OCI-LY1 (cell line): ENCODE measurements at regions not wholly inside any gene's neighbourhood (a gene's known extent, or its start where the extent isn't known, plus 50 kb on each side); places are given as distances from the start of the nearest gene placed in this dataset.

Experiments
- CTCF ChIP-seq: fragments of 200-600 bp; sonication (generic), shearing (Covaris generic); IDR thresholded peaks from 2 replicates; pipeline ENCODE4 v1.5.1; 2017; ENCODE audit warnings: mild to moderate bottlenecking, antibody characterized with exemption, low read length, moderate library complexity, mixed read lengths
- EZH2 ChIP-seq: fragments of 200-600 bp; sonication (generic), shearing (Covaris generic); IDR thresholded peaks from 2 replicates; pipeline ENCODE4 v1.8.0; 2017; ENCODE audit warnings: borderline replicate concordance, mixed run types, mild to moderate bottlenecking, antibody characterized with exemption, low read length, moderate library complexity, mixed read lengths

DNA sequence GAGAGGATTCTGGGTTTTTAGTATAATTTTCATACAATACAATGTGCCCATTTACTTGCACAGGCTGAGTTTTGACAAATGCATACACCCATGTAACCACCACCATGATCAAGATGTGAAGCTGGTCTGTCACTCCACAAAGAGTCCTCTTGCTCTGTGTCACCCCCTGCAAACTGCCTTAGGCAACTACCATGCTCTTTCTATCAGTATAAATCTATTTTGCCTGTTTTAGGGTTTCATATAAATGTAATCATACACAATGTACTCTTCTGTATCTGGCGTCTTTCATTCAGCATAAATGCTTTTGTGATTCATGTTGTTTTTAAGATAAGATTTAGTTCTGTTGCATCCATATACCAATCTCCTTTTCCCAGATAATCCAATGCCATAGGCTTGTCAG, 181.9 kb upstream of the KCNG1 start:
- TF ChIP-seq CTCF (no peak), EZH2 (no peak)
